ENCODE measurements at regions not wholly inside any gene's neighbourhood (a gene's known extent, or its start where the extent isn't known, plus 50 kb on each side); places are given as distances from the start of the nearest gene placed in this dataset.

- TF ChIP-seq SIN3A (conservative IDR thresholded peaks at IDR 0.05 in 1 of 2, IDR thresholded peaks at IDR 0.05 in 1 of 2; ENCODE audit: low read depth in 1 of 2, low read length in 2 of 2), result 0 out of 4 replicates have a peak, but pooled peaks of 1 of the 2 experiments have one; percentile 43
- TF ChIP-seq POLR2A (IDR thresholded peaks at IDR 0.05; ENCODE audit: control extremely low read depth in 1 of 2, low read depth in 2 of 2, low read length in 2 of 2), result peak in 1 of 2 experiments; percentile 46; a peak in 1 of 3 replicates
- TF ChIP-seq ASH2L (IDR thresholded peaks at IDR 0.05; ENCODE audit: low read length), result peak; percentile 69
- TF ChIP-seq TAF7 (optimal IDR thresholded peaks at IDR 0.05; ENCODE audit: borderline replicate concordance, low read depth, low read length), result peak; percentile 13
- TF ChIP-seq HDAC2 (IDR thresholded peaks at IDR 0.05; ENCODE audit: borderline replicate concordance in 1 of 2, low read depth in 2 of 2, low read length in 2 of 2), result 0 out of 4 replicates have a peak, but pooled peaks of 1 of the 2 experiments have one; percentile 18
- no peak for TF ChIP-seq TCF12 (IDR thresholded peaks at IDR 0.05; ENCODE audit: low read depth, low read length)
- TF ChIP-seq BCL11A (IDR thresholded peaks at IDR 0.05; ENCODE audit: low read depth in 2 of 2, low read length in 2 of 2), result no peak
- TF ChIP-seq SP1 (IDR thresholded peaks at IDR 0.05; ENCODE audit: low read depth, low read length), result peak; percentile 70; the same call in 1 of the 2 replicates
- peak; percentile 84 for TF ChIP-seq RBBP5 (IDR thresholded peaks at IDR 0.05; ENCODE audit: borderline replicate concordance, low read depth, low read length)
- TF ChIP-seq SRF (IDR thresholded peaks at IDR 0.05; ENCODE audit: low read depth, low read length), result no peak
Observed at GRCh38 chr7:22561321-22561811, 61.4 kb upstream of the STEAP1B start (continued).
